A549 (cell line): ENCODE measurements at regions not wholly inside any gene's neighbourhood (a gene's known extent, or its start where the extent isn't known, plus 50 kb on each side); places are given as distances from the start of the nearest gene placed in this dataset.

Source experiments
- ATAC-seq, 2 experiments: fragments of 200-7000 bp in 1 of 2; fragments of >200 bp in 1 of 2; cut with Nextera tagmentation in 1 of 2; cut with Tn5 transposase in 1 of 2; 3 replicates each; pipeline versions ENCODE4 v1.8.0 to v1.9.1; 2018 to 2020; ENCODE audit warnings: mild to moderate bottlenecking in 1 of 2, moderate library complexity in 1 of 2
- CTCF ChIA-PET: fragments of 300-600 bp; sonication (Branson Sonifier 250); formaldehyde crosslinking; extraction: SDS; loops from one replicate; lab custom pipeline; 2021; ENCODE audit warnings: antibody characterized with exemption, inconsistent platforms; lab: Yijun Ruan, JAX
- POLR2A ChIA-PET: fragments of 350-600 bp; formaldehyde crosslinking; extraction: SDS; loops from one replicate; lab custom pipeline; 2021; ENCODE audit warnings: antibody characterized with exemption, inconsistent platforms; lab: Yijun Ruan, JAX
- DNase-seq, 2 experiments: peaks; one replicate each; pipeline versions ENCODE4 v3.0.0 to v3.0.0-alpha.2; 2011 to 2016; ENCODE audit warnings: low read depth in 1 of 2, low spot score in 1 of 2
- FAIRE-seq: peaks from 2 replicates; lab custom pipeline; 2011; peaks lifted over from hg19 to GRCh38; lab: Jason Lieb, UNC
- H3K27ac ChIP-seq, 2 experiments: fragments of >200 bp; sonication (Bioruptor Twin); formaldehyde crosslinking; 3 replicates each; pipeline ENCODE4 v1.5.1; 2016 to 2017
- H3K4me1 ChIP-seq: fragments of >200 bp; sonication (Bioruptor Twin); formaldehyde crosslinking; 3 replicates; pipeline ENCODE4 v1.6.1; 2016
- H3K4me2 ChIP-seq: fragments of >200 bp; sonication (Bioruptor Twin); formaldehyde crosslinking; 3 replicates; pipeline ENCODE4 v1.6.1; 2016
- H3K4me3 ChIP-seq: fragments of >200 bp; sonication (Bioruptor Twin); formaldehyde crosslinking; 3 replicates; pipeline ENCODE4 v1.5.1; 2016
- H3K9me3 ChIP-seq: fragments of >200 bp; sonication (Bioruptor Twin); formaldehyde crosslinking; 3 replicates; pipeline ENCODE4 v1.6.1; 2016
- ATOH8 ChIP-seq: fragments of 250-450 bp; sonication (Bioruptor Pico); IDR thresholded peaks from 2 replicates; pipeline ENCODE4 v1.5.0; 2020; ENCODE audit warnings: low read depth, mild to moderate bottlenecking, moderate library complexity
- BCL3 ChIP-seq: fragments of >200 bp; sonication (Bioruptor Twin); formaldehyde crosslinking; IDR thresholded peaks from 3 replicates; pipeline ENCODE4 v1.6.1; 2016
- CBX8 ChIP-seq: fragments of 200-600 bp; sonication (generic); IDR thresholded peaks from 2 replicates; pipeline ENCODE4 v1.6.1; 2016
- CEBPB ChIP-seq, 2 experiments: fragments of >200 bp in 1 of 2; sonication (Bioruptor Twin) in 1 of 2; formaldehyde crosslinking in 1 of 2; IDR thresholded peaks; 2 replicates each; pipeline ENCODE4 v1.6.1; 2012 to 2016
- CHD4 ChIP-seq: fragments of 200-600 bp; sonication (generic); IDR thresholded peaks from 2 replicates; pipeline ENCODE4 v1.6.1; 2016; ENCODE audit warnings: antibody characterized with exemption, mild to moderate bottlenecking, borderline replicate concordance
- EHMT2 ChIP-seq: fragments of 200-600 bp; sonication (generic); IDR thresholded peaks from 2 replicates; pipeline ENCODE4 v1.6.1; 2016; ENCODE audit warnings: antibody characterized with exemption, low read depth, mild to moderate bottlenecking, moderate library complexity
- FOSB ChIP-seq: fragments of 250-450 bp; sonication (Bioruptor Pico); IDR thresholded peaks from 2 replicates; pipeline ENCODE4 v1.5.0; 2020; ENCODE audit warnings: mild to moderate bottlenecking, moderate library complexity
- HOXA7 ChIP-seq: fragments of 250-450 bp; sonication (Bioruptor Pico); IDR thresholded peaks from 2 replicates; pipeline ENCODE4 v1.5.0; 2020; ENCODE audit warnings: mild to moderate bottlenecking, moderate library complexity
- HOXB13 ChIP-seq: fragments of 250-450 bp; sonication (Bioruptor Pico); IDR thresholded peaks from 2 replicates; pipeline ENCODE4 v1.5.0; 2020; ENCODE audit warnings: low read depth, mild to moderate bottlenecking, moderate library complexity
- HOXB5 ChIP-seq: fragments of 250-450 bp; sonication (Bioruptor Pico); IDR thresholded peaks from 2 replicates; pipeline ENCODE4 v1.5.0; 2020; ENCODE audit warnings: mild to moderate bottlenecking, moderate library complexity
- JUN ChIP-seq, 2 experiments: fragments of >200 bp; sonication (Bioruptor Twin); formaldehyde crosslinking; IDR thresholded peaks; 2 replicates in 1 of 2; 3 replicates in 1 of 2; pipeline ENCODE4 v1.6.1; 2016 to 2017
- KDM1A ChIP-seq: fragments of 200-600 bp; sonication (generic); IDR thresholded peaks from 2 replicates; pipeline ENCODE4 v1.6.1; 2016; ENCODE audit warnings: low read depth, mild to moderate bottlenecking
- KDM5A ChIP-seq: fragments of 200-600 bp; sonication (generic); IDR thresholded peaks from 2 replicates; pipeline ENCODE4 v1.6.1; 2016; ENCODE audit warnings: antibody characterized with exemption, mild to moderate bottlenecking
- MAFK ChIP-seq: fragments of 450-650 bp; IDR thresholded peaks from 2 replicates; pipeline ENCODE4 v1.6.1; 2014; ENCODE audit not compliant: partially characterized antibody
- MAZ ChIP-seq: fragments of 150-350 bp; IDR thresholded peaks from 2 replicates; pipeline ENCODE4 v1.6.1; 2014; ENCODE audit warnings: antibody characterized with exemption, low read depth, low read length, borderline replicate concordance
- NFE2L2 ChIP-seq: fragments of 150-350 bp; conservative IDR thresholded peaks from 2 replicates; pipeline ENCODE4 v1.6.1; 2014; ENCODE audit warnings: low read length
- POLR2A ChIP-seq: IDR thresholded peaks from 2 replicates; pipeline ENCODE4 v1.6.1; 2012; ENCODE audit warnings: mild to moderate bottlenecking, low read length
- POLR2AphosphoS2 ChIP-seq: conservative IDR thresholded peaks from 2 replicates; pipeline ENCODE4 v1.6.1; 2012; ENCODE audit warnings: low read length, improper control_type of control experiment, inconsistent platforms
- RAD21 ChIP-seq, 2 experiments: fragments of >200 bp in 1 of 2; sonication (Bioruptor Twin) in 1 of 2; formaldehyde crosslinking in 1 of 2; IDR thresholded peaks in 1 of 2; conservative IDR thresholded peaks in 1 of 2; 2 replicates in 1 of 2; 3 replicates in 1 of 2; pipeline ENCODE4 v1.6.1; 2012 to 2018; ENCODE audit warnings: inconsistent platforms in 1 of 2
- TFCP2L1 ChIP-seq: fragments of 250-450 bp; sonication (Bioruptor Pico); IDR thresholded peaks from 2 replicates; pipeline ENCODE4 v1.5.0; 2021; ENCODE audit warnings: mild to moderate bottlenecking
- USF2 ChIP-seq: fragments of 450-650 bp; IDR thresholded peaks from 2 replicates; pipeline ENCODE4 v1.6.1; 2014; ENCODE audit warnings: antibody characterized with exemption
- ZNF302 ChIP-seq: fragments of 250-450 bp; sonication (Bioruptor Pico); IDR thresholded peaks from 2 replicates; pipeline ENCODE4 v1.9.0; 2021; ENCODE audit warnings: inconsistent platforms, mild to moderate bottlenecking, moderate library complexity
- ZSCAN20 ChIP-seq: fragments of 250-450 bp; sonication (Bioruptor Pico); IDR thresholded peaks from 2 replicates; pipeline ENCODE4 v1.8.0; 2022; ENCODE audit warnings: mild to moderate bottlenecking, moderate library complexity
- WGBS: methylation state at CpG from one replicate; pipeline ENCODE4 v1.1.6; 2017; ENCODE audit errors: missing lambda C conversion rate; 5-methylcytosine and 5-hydroxymethylcytosine counted together
- TF ChIP-seq, protein P1 (sequence below): fragments of 150-350 bp; IDR thresholded peaks from 2 replicates; pipeline ENCODE4 v1.6.1; 2014; ENCODE audit warnings: low read depth, mild to moderate bottlenecking, low read length

DNA sequence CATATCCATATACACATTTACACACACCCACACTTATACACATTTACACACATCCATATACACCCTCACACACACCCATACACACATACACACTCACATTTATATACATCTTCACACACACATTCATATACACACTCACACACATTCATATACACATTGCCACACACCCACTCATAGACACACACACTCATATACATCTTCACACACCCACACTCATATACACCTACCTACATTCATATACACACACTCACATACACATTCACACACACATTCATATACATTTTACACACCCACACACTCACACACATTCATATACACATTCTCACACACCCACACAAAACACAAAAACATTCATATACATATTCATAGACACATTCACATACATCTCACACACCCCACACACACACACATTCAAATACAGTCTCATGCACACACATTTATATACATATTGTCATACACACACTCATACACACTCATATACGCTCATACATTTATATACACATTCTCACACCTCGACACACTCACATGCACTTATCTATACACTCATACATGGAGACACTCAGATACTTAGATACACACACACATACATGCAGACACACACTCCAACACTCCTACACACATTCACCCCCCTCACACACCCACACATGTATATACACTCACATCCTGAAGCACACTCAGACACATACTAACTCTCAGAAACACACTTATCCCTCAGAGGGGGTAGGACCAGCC lies 82.1 kb downstream of the MRPL14 start:
- no peak overlapping the region for H3K4me2 ChIP-seq
- TF ChIP-seq, protein P1, sequence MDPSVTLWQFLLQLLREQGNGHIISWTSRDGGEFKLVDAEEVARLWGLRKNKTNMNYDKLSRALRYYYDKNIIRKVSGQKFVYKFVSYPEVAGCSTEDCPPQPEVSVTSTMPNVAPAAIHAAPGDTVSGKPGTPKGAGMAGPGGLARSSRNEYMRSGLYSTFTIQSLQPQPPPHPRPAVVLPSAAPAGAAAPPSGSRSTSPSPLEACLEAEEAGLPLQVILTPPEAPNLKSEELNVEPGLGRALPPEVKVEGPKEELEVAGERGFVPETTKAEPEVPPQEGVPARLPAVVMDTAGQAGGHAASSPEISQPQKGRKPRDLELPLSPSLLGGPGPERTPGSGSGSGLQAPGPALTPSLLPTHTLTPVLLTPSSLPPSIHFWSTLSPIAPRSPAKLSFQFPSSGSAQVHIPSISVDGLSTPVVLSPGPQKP = no peak
- TF ChIP-seq POLR2A (no peak), ZSCAN20 (no peak), HOXB5 (no peak), CBX8 (no peak), TFCP2L1 (no peak), MAZ (no peak), MAFK (no peak), FOSB (CRISPR knock-in tag) (no peak), NFE2L2 (no peak), CHD4 (no peak), BCL3 (no peak), ZNF302 (CRISPR knock-in tag) (no peak), KDM5A (no peak), HOXA7 (CRISPR knock-in tag) (no peak), EHMT2 (no peak), KDM1A (no peak)
- H3K9me3 ChIP-seq = no peaks in the 10 kb centered on the region
- FAIRE-seq (no peak), ATAC-seq (no peak), DNase-seq (no peak)
- peaks cover 93% of the 10 kb centered on the region for H3K4me1 ChIP-seq
- WGBS = 93% methylated on average over 2 of the region's 2 CpGs
- ChIA-PET CTCF (no interaction called here), POLR2A (no interaction called here)
- H3K27ac ChIP-seq = peak overlapping the region; percentile 63 to 97
- H3K4me3 ChIP-seq = no peak overlapping the region

- Histone ChIP-seq H3K4me2 (peak overlapping the region; percentile 69), H3K27ac (peak overlapping the region; percentile 95 to 98), H3K4me3 (no peak overlapping the region), H3K9me3 (no peaks in the 10 kb centered on the region), H3K4me1 (peaks cover 93% of the 10 kb centered on the region)
- POLR2A ChIA-PET = interaction anchor here (2.9 kb wide), 1 partner anchor 14 kb away, joined by 10 read pairs; no protein-coding TSS in a partner anchor
- DNase-seq (peak in 1 of 2 experiments; percentile 67), ATAC-seq (peak; percentile 56 to 61), FAIRE-seq (no peak)
- 39% methylated on average over 6 of the region's 6 CpGs for WGBS
- TF ChIP-seq EHMT2 (no peak), USF2 (0 out of 2 replicates have a peak, but pooled peaks have one; percentile 22)
- CTCF ChIA-PET = interaction anchor here (1.1 to 2.1 kb wide), 4 partner anchors 8 to 274 kb away, joined by 3 to 9 read pairs (median 6); partner anchors contain the start of gene VEGFA
Observed at GRCh38 chr6:44044154-44044539, 83.1 kb downstream of the MRPL14 start.

DNA sequence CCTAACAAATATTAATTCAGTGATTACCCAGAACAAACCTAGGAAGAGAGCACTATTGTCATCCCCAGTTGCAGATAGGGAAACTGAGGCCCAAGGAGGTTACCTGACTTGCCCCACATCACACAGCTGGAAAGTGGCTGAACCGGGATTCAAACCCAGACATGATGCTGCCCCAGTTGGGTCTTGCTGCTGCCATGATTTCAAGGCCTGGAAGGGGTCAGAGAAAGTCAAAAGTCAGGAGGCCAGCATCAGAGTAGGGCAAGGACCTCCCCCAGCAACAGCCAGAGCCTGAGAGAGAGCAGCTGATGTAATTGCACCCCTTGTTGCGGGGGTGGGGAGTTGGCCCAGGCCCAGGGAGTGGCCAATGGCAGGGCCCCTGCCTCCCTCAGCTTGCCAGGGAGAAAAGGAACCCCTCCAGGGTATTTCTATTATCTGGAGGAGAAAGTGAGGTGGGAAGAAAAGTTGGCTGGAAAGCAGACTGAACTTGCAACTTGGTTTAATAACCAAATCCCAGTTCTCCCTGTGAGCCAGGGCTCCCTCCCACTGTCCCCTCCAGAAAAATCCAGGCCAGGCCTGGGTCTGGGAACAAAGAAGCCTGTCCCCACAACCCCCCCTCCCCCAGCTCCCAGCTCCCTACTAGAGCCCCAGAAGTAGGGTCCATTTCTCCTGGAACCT lies 83.6 kb downstream of the MRPL14 start:
- Histone ChIP-seq H3K27ac (peak overlapping the region; percentile 95 to 98), H3K4me1 (peaks cover 93% of the 10 kb centered on the region), H3K4me3 (no peak overlapping the region), H3K4me2 (peak overlapping the region; percentile 69), H3K9me3 (no peaks in the 10 kb centered on the region)
- ATAC-seq (peak; percentile 46 to 60), DNase-seq (peak in 1 of 2 experiments; percentile 71), FAIRE-seq (no peak)
- 15% methylated on average over 2 of the region's 2 CpGs for WGBS
- ChIA-PET POLR2A (interaction anchor here (0.9 to 2.9 kb wide), 2 partner anchors 15 to 32 kb away, joined by 5 to 10 read pairs; no protein-coding TSS in a partner anchor), CTCF (interaction anchor here (1.1 to 2.1 kb wide), 7 partner anchors 9 to 274 kb away, joined by 3 to 9 read pairs (median 6); partner anchors contain the start of gene VEGFA)
- TF ChIP-seq ZSCAN20 (0 out of 2 replicates have a peak, but pooled peaks have one; percentile 55), HOXB13 (CRISPR knock-in tag) (0 out of 2 replicates have a peak, but pooled peaks have one; percentile 46), ATOH8 (peak; percentile 58; the same call in 1 of the 2 replicates), RAD21 (conservative IDR thresholded peaks at IDR 0.05 in 1 of 2, IDR thresholded peaks at IDR 0.05 in 1 of 2) (no peak), ZNF302 (CRISPR knock-in tag) (peak; percentile 24; the same call in 1 of the 2 replicates), CEBPB (IDR thresholded peaks at IDR 0.05) (0 out of 4 replicates have a peak, but pooled peaks of 1 of the 2 experiments have one; percentile 30), POLR2AphosphoS2 (no peak), JUN (IDR thresholded peaks at IDR 0.05) (peak in 1 of 2 experiments; percentile 51; a peak in 2 of 5 replicates), HOXB5 (peak; percentile 12; the same call in 1 of the 2 replicates)
